BE2C (cell line): ENCODE measurements at regions not wholly inside any gene's neighbourhood (a gene's known extent, or its start where the extent isn't known, plus 50 kb on each side); places are given as distances from the start of the nearest gene placed in this dataset.
"Not testable (repeated sequence)": the region's sequence is repeated elsewhere in the genome, so short reads cannot be mapped to it uniquely, and the experiment has no call there.

Experiments used
- DNase-seq: peaks from one replicate; pipeline ENCODE4 v3.0.0-alpha.2; 2020
- H3K27me3 ChIP-seq: fragments of 250-450 bp; sonication (Bioruptor Pico); 2 replicates; pipeline ENCODE4 v1.5.1; 2020; ENCODE audit warnings: mild to moderate bottlenecking
- H3K36me3 ChIP-seq: fragments of 250-450 bp; sonication (Bioruptor Pico); 2 replicates; pipeline ENCODE4 v1.5.1; 2020; ENCODE audit warnings: mild to moderate bottlenecking
- H3K4me1 ChIP-seq: fragments of 250-450 bp; sonication (Bioruptor Pico); 2 replicates; pipeline ENCODE4 v1.5.1; 2020
- H3K4me3 ChIP-seq: 2 replicates; pipeline ENCODE4 v1.5.1; 2011; ENCODE audit warnings: low read depth, low read length
- H3K9me3 ChIP-seq: fragments of 250-450 bp; sonication (Bioruptor Pico); 2 replicates; pipeline ENCODE4 v1.5.1; 2020
- CTCF ChIP-seq: IDR thresholded peaks from 2 replicates; pipeline ENCODE4 v1.5.1; 2012; ENCODE audit warnings: mild to moderate bottlenecking, low read depth, low read length

DNA sequence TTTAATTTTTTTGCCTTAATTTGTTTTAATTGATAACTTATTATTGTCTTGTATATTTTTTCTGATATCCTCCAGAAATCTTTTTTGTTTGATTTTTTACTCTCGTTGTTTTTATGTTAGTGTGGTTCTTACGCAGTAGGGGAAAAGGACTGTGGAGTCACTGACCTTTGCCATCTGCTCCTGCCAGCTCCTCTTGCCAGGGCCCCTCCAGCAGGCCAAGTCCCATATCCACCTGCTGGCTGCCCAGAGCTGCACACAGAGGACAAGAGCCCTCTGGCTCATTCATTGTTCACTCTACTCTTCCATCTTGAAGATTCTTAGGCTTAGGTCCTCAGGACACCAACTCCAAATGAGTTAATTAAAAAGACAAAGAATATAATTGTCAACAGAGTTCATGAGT is 316.4 kb upstream of the DUSP10 start:
- no peaks in the 10 kb centered on the region for H3K9me3 ChIP-seq
- no peaks in the 10 kb centered on the region for H3K36me3 ChIP-seq
- no peak overlapping the region for H3K4me3 ChIP-seq
- no peaks in the 10 kb centered on the region for H3K27me3 ChIP-seq
- no peak for TF ChIP-seq CTCF
- DNase-seq = no peak
- H3K4me1 ChIP-seq = no peaks in the 10 kb centered on the region

DNA sequence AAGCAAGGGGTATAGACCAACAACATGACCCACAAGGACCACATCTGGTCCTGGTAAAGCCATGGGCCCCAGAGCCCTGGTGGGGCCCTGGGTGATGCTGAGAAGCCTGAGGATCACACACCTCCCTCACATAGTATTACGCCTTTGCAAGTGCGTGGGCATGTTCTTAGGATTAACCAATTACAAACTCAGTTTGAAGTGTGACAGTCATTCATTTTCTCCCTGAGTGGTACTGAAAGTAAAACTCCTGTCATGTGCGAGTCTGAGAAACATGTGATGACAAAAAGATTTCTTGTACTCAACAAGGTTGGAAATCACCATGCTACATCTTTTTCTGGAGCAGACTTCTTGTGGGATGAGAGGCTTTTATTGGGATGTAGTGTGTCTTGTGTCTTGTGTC is 315.3 kb upstream of the DUSP10 start:
- no peak for DNase-seq
- Histone ChIP-seq H3K36me3 (no peaks in the 10 kb centered on the region), H3K4me1 (no peaks in the 10 kb centered on the region), H3K4me3 (no peak overlapping the region), H3K27me3 (no peaks in the 10 kb centered on the region), H3K9me3 (no peaks in the 10 kb centered on the region)
- TF ChIP-seq CTCF = no peak

DNA sequence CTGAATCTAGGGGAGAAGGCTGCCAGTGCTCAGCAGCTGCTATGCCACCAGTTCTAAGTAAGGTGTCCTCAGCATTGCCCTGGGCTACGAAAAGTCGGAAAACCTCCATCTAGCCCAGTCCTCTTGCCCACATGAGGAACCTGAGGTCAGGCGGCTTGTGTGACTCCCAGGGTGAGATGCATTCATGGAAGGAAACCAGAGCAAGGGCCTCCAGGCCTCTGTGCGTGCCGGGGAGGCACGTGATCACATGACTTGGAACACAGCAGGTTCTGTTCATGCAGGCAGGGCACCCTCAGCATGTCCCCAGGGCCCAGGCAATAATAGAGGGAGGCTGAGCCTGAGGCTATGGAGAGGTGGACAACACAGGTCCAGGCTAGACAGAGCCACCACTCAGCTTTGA is 312.5 kb upstream of the DUSP10 start:
- no peak for DNase-seq
- Histone ChIP-seq H3K4me1 (no peaks in the 10 kb centered on the region), H3K36me3 (no peaks in the 10 kb centered on the region), H3K27me3 (no peaks in the 10 kb centered on the region), H3K4me3 (no peak overlapping the region), H3K9me3 (no peaks in the 10 kb centered on the region)
- no peak for TF ChIP-seq CTCF

DNA sequence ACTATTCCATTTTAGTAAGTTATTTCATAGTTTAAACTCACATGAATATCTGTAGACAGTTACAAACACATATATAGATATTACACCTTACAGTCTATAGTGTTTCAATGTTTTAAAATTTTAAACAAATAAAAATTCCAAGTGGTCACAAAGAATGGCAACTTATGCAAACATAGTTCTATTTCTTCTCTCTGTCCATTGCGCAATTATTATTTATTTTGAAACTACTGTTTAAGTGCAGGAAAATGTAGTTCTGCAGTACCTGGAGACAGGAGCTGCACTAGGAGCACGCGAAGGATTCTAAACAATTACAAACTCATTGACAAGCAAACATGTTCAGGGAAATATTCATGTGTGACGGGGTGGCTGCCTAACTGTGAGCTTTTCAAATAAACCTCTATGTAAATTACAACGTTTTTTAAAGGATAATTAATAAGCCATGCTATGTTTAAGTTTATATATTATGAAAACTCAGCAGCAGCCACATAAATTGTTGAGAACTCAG is 312.0 kb upstream of the DUSP10 start:
- TF ChIP-seq CTCF = no peak
- H3K36me3 ChIP-seq = no peaks in the 10 kb centered on the region
- no peak for DNase-seq
- H3K27me3 ChIP-seq = no peaks in the 10 kb centered on the region
- H3K9me3 ChIP-seq = no peaks in the 10 kb centered on the region
- peaks cover 1% of the 10 kb centered on the region; the same call in 1 of the 2 replicates for H3K4me1 ChIP-seq
- no peak overlapping the region for H3K4me3 ChIP-seq

GRCh38 chr1:222051311-222051710 is 309.4 kb upstream of the DUSP10 start:
- H3K27me3 ChIP-seq, DNase-seq, H3K36me3 ChIP-seq, H3K9me3 ChIP-seq, H3K4me1 ChIP-seq, H3K4me3 ChIP-seq: not testable (repeated sequence)

DNA sequence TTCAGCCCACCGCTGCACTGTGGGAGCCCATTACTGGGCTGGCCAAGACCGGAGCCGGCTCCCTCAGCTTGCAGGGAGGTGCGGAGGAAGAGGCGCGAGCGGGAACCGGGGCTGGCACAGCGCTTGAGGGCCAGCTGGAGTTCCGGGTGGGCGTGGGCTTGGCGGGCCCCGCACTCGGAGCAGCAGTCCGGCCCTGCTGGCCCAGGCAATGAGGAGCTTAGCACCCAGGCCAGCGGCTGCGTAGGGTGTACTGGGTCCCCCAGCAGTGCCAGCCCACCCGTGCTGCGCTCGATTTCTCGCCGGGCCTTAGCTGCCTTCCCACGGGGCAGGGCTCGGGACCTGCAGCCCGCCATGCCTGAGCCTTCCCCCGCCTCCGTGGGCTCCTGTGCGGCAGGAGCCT is 307.8 kb upstream of the DUSP10 start:
- H3K27me3 ChIP-seq, H3K4me3 ChIP-seq, H3K4me1 ChIP-seq, H3K36me3 ChIP-seq, H3K9me3 ChIP-seq, DNase-seq: not testable (repeated sequence)

DNA sequence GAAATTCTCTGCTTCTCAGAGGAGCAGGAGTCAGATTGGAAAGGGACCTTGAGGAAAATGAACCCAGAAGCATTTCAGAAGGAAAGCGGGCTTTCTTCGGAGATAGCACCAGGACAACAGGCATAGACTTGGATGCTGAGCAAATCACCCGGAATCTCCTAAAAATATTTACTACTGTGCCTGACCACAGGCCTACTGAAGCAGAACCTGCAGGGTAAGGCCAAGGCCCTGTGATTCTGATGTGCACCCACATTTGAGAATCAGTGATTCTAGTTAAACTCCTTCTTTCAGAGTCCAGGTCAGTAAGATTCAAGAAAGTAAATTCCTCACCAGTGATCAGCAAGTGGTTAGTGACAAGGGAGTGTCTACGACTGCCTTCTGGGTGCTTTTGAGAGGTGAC is 307.3 kb upstream of the DUSP10 start:
- no peaks in the 10 kb centered on the region for H3K36me3 ChIP-seq
- H3K27me3 ChIP-seq = no peaks in the 10 kb centered on the region
- H3K4me3 ChIP-seq = no peak overlapping the region
- no peak for DNase-seq
- TF ChIP-seq CTCF = no peak
- H3K9me3 ChIP-seq = no peaks in the 10 kb centered on the region
- peaks cover 11% of the 10 kb centered on the region for H3K4me1 ChIP-seq
